ENCODE measurements at regions not wholly inside any gene's neighbourhood (a gene's known extent, or its start where the extent isn't known, plus 50 kb on each side); places are given as distances from the start of the nearest gene placed in this dataset.

DNA sequence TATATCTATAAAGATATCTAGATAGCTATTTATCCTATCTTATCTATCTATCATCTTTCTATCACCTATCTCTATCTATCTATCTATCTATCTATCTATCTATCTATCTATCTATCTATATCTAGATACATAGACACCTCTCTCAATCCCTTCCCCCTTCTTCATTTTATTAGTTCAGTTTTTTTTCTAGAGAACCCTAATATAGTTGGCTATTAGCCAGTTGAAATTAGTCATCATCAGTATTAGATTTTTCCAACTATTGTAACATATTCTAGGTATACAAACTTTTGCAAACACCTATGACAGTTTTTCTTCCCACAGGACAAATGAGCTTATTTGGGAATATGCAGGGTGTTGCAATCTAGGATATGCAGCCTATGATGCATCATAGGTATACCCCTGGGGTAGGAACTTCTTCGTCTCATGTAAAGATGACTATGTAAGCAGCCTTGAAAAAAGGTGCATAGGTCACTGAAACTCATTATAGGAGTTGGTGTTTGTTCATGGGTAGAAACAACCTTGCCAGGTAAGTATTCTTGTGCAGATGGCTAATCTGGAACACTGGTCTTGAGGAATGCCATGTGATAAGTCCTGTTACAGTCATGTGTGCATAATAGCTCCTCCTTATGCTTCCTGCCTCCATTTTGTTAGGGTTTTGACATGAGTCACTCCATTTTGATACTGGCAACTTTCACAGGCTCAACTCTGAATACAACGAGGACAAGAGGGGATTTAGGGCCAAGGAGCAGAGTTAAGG is 160.7 kb upstream of the ZSWIM2 start (continued):
- no peak for TF ChIP-seq NFYB (CRISPR knock-in tag; conservative IDR thresholded peaks at IDR 0.05; ENCODE audit: low read depth)
- TF ChIP-seq, protein P1, sequence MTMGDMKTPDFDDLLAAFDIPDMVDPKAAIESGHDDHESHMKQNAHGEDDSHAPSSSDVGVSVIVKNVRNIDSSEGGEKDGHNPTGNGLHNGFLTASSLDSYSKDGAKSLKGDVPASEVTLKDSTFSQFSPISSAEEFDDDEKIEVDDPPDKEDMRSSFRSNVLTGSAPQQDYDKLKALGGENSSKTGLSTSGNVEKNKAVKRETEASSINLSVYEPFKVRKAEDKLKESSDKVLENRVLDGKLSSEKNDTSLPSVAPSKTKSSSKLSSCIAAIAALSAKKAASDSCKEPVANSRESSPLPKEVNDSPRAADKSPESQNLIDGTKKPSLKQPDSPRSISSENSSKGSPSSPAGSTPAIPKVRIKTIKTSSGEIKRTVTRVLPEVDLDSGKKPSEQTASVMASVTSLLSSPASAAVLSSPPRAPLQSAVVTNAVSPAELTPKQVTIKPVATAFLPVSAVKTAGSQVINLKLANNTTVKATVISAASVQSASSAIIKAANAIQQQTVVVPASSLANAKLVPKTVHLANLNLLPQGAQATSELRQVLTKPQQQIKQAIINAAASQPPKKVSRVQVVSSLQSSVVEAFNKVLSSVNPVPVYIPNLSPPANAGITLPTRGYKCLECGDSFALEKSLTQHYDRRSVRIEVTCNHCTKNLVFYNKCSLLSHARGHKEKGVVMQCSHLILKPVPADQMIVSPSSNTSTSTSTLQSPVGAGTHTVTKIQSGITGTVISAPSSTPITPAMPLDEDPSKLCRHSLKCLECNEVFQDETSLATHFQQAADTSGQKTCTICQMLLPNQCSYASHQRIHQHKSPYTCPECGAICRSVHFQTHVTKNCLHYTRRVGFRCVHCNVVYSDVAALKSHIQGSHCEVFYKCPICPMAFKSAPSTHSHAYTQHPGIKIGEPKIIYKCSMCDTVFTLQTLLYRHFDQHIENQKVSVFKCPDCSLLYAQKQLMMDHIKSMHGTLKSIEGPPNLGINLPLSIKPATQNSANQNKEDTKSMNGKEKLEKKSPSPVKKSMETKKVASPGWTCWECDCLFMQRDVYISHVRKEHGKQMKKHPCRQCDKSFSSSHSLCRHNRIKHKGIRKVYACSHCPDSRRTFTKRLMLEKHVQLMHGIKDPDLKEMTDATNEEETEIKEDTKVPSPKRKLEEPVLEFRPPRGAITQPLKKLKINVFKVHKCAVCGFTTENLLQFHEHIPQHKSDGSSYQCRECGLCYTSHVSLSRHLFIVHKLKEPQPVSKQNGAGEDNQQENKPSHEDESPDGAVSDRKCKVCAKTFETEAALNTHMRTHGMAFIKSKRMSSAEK (CRISPR knock-in tag; IDR thresholded peaks at IDR 0.05; ENCODE audit: borderline replicate concordance) = no peak
- no peak for TF ChIP-seq TEAD4 (CRISPR knock-in tag; IDR thresholded peaks at IDR 0.05)
- TF ChIP-seq ELF4 (CRISPR knock-in tag; IDR thresholded peaks at IDR 0.05; ENCODE audit: low read depth) = no peak
- no peak for TF ChIP-seq SMAD4 (CRISPR knock-in tag; IDR thresholded peaks at IDR 0.05)
- TF ChIP-seq TCF7 (CRISPR knock-in tag; IDR thresholded peaks at IDR 0.05; ENCODE audit: low read depth) = no peak
- TF ChIP-seq, protein P2, sequence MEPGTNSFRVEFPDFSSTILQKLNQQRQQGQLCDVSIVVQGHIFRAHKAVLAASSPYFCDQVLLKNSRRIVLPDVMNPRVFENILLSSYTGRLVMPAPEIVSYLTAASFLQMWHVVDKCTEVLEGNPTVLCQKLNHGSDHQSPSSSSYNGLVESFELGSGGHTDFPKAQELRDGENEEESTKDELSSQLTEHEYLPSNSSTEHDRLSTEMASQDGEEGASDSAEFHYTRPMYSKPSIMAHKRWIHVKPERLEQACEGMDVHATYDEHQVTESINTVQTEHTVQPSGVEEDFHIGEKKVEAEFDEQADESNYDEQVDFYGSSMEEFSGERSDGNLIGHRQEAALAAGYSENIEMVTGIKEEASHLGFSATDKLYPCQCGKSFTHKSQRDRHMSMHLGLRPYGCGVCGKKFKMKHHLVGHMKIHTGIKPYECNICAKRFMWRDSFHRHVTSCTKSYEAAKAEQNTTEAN (CRISPR knock-in tag; IDR thresholded peaks at IDR 0.05) = no peak

GRCh38 chr2:187008111-187008510 is 159.1 kb upstream of the ZSWIM2 start:
- H3K36me3 Mint-ChIP-seq = no peaks in the 10 kb centered on the region
- CTCF ChIA-PET = no interaction called here
- ATAC-seq (no peak), DNase-seq (ENCODE audit: low spot score) (no peak)
- no peaks in the 10 kb centered on the region for H3K4me1 Mint-ChIP-seq
- H3K27me3 Mint-ChIP-seq (ENCODE audit: low read depth) = no peaks in the 10 kb centered on the region
- H3K27ac Mint-ChIP-seq = no peak overlapping the region
- TF ChIP-seq MLX (CRISPR knock-in tag; IDR thresholded peaks at IDR 0.05) (no peak), NFYB (CRISPR knock-in tag; conservative IDR thresholded peaks at IDR 0.05; ENCODE audit: low read depth) (no peak), PREB (CRISPR knock-in tag; IDR thresholded peaks at IDR 0.05; ENCODE audit: borderline replicate concordance) (no peak), ZNF671 (CRISPR knock-in tag; IDR thresholded peaks at IDR 0.05) (no peak), HMGA2 (CRISPR knock-in tag; IDR thresholded peaks at IDR 0.05) (no peak), NR3C1 (CRISPR knock-in tag; conservative IDR thresholded peaks at IDR 0.05; ENCODE audit: low read depth) (no peak), ELF4 (CRISPR knock-in tag; IDR thresholded peaks at IDR 0.05; ENCODE audit: low read depth) (no peak), TCF7 (CRISPR knock-in tag; IDR thresholded peaks at IDR 0.05; ENCODE audit: low read depth) (no peak)
- TF ChIP-seq, protein P3, sequence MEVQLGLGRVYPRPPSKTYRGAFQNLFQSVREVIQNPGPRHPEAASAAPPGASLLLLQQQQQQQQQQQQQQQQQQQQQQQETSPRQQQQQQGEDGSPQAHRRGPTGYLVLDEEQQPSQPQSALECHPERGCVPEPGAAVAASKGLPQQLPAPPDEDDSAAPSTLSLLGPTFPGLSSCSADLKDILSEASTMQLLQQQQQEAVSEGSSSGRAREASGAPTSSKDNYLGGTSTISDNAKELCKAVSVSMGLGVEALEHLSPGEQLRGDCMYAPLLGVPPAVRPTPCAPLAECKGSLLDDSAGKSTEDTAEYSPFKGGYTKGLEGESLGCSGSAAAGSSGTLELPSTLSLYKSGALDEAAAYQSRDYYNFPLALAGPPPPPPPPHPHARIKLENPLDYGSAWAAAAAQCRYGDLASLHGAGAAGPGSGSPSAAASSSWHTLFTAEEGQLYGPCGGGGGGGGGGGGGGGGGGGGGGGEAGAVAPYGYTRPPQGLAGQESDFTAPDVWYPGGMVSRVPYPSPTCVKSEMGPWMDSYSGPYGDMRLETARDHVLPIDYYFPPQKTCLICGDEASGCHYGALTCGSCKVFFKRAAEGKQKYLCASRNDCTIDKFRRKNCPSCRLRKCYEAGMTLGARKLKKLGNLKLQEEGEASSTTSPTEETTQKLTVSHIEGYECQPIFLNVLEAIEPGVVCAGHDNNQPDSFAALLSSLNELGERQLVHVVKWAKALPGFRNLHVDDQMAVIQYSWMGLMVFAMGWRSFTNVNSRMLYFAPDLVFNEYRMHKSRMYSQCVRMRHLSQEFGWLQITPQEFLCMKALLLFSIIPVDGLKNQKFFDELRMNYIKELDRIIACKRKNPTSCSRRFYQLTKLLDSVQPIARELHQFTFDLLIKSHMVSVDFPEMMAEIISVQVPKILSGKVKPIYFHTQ (CRISPR knock-in tag; IDR thresholded peaks at IDR 0.05) = no peak
- TF ChIP-seq, protein P1 (CRISPR knock-in tag; IDR thresholded peaks at IDR 0.05; ENCODE audit: borderline replicate concordance) = no peak
- POLR2A ChIA-PET = no interaction called here
- no peak overlapping the region for H3K4me3 Mint-ChIP-seq
- H3K9me3 Mint-ChIP-seq = no peaks in the 10 kb centered on the region
